Loucy (cell line): ENCODE measurements at regions not wholly inside any gene's neighbourhood (a gene's known extent, or its start where the extent isn't known, plus 50 kb on each side); places are given as distances from the start of the nearest gene placed in this dataset.

Experiments used
- H2AFZ ChIP-seq: fragments of 200-600 bp; sonication (generic); 2 replicates; pipeline ENCODE4 v1.6.0; 2016; ENCODE audit warnings: antibody characterized with exemption, mild to moderate bottlenecking, low read length, moderate library complexity
- H3F3A ChIP-seq: fragments of 200-600 bp; 2 replicates; pipeline ENCODE4 v1.6.0; 2016; ENCODE audit warnings: antibody characterized with exemption, low read depth, mild to moderate bottlenecking
- H3K27me3 ChIP-seq: fragments of 200-600 bp; sonication (generic); 2 replicates; pipeline ENCODE4 v1.6.1; 2014; ENCODE audit warnings: low read length, mild to moderate bottlenecking; ENCODE audit not compliant: insufficient read depth, poor library complexity, severe bottlenecking
- H3K36me3 ChIP-seq: fragments of 200-600 bp; sonication (generic); 2 replicates; pipeline ENCODE4 v1.6.1; 2016; ENCODE audit warnings: low read length; ENCODE audit not compliant: insufficient read depth
- H3K4me1 ChIP-seq: fragments of 200-600 bp; sonication (generic); 2 replicates; pipeline ENCODE4 v1.5.1; 2014; ENCODE audit warnings: low read length, mild to moderate bottlenecking; ENCODE audit not compliant: insufficient read depth, poor library complexity, severe bottlenecking
- H3K4me2 ChIP-seq: fragments of 200-600 bp; sonication (generic); 2 replicates; pipeline ENCODE4 v1.6.0; 2014; ENCODE audit warnings: antibody characterized with exemption, low read length, low read depth, mild to moderate bottlenecking; ENCODE audit not compliant: poor library complexity, severe bottlenecking
- H3K4me3 ChIP-seq: fragments of 200-600 bp; sonication (generic); 2 replicates; pipeline ENCODE4 v1.5.1; 2014; ENCODE audit warnings: low read length, mild to moderate bottlenecking, mixed read lengths; ENCODE audit not compliant: poor library complexity, severe bottlenecking
- H3K79me2 ChIP-seq: fragments of 200-600 bp; sonication (generic); 2 replicates; pipeline ENCODE4 v1.6.1; 2014; ENCODE audit warnings: low read length; ENCODE audit not compliant: insufficient read depth
- H3K9ac ChIP-seq: fragments of 200-600 bp; sonication (generic); 2 replicates; pipeline ENCODE4 v1.6.0; 2014; ENCODE audit warnings: mild to moderate bottlenecking, low read depth, low read length, moderate library complexity; ENCODE audit not compliant: poor library complexity, severe bottlenecking
- H3K9me2 ChIP-seq: fragments of 200-600 bp; sonication (generic); replicated peaks from 2 replicates; pipeline ENCODE4 v1.6.1; 2016; ENCODE audit warnings: low read depth, low read length, mixed read lengths
- H3K9me3 ChIP-seq: fragments of 200-600 bp; sonication (generic); 2 replicates; pipeline ENCODE4 v1.6.1; 2014; ENCODE audit warnings: mild to moderate bottlenecking, antibody characterized with exemption, low read length, low read depth; ENCODE audit not compliant: insufficient read depth
- H4K20me1 ChIP-seq: fragments of 200-600 bp; sonication (generic); 2 replicates; pipeline ENCODE4 v1.6.0; 2014; ENCODE audit warnings: antibody characterized with exemption, low read length, mild to moderate bottlenecking; ENCODE audit not compliant: insufficient read depth, poor library complexity, severe bottlenecking
- EZH2phosphoT487 ChIP-seq: fragments of 200-600 bp; IDR thresholded peaks from 2 replicates; pipeline ENCODE4 v1.6.1; 2018; ENCODE audit warnings: antibody characterized with exemption, mild to moderate bottlenecking, moderate library complexity, borderline replicate concordance
- TF ChIP-seq, protein P1 (sequence below): fragments of 200-600 bp; sonication (generic); conservative IDR thresholded peaks from 2 replicates; pipeline ENCODE4 v1.5.1; 2014; ENCODE audit warnings: mild to moderate bottlenecking, antibody characterized with exemption, low read length

DNA sequence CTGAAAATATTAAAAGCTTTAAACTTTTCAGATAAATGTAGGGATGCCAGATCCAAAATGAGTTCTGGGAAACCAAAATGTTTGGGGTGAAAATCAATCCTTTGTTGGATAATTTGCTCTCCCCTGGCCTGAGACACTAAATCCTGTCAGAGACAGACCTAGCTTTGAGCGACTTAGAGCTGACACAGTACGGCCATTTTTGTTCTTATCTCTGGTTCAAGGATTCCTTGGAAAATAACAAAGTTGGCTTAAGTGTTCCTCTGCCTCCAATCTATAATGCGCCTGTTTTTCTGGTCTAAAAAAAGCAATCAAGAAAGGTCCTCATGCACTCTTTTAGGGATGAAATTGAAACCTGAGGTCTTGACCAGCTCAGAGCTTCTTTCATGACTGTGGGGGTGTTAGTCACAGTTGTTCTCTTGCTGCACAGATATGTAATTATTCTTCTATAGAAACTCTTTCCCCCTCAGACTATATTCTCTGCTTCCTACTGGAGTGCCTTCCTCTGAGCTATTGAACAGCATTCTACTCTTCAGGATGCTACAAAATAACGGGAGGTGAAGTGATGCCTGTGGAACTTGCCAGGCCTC, 52.3 kb upstream of the EGLN3 start:
- Histone ChIP-seq H3K79me2 (no peaks in the 10 kb centered on the region), H3F3A (no peaks in the 10 kb centered on the region), H4K20me1 (no peaks in the 10 kb centered on the region), H2AFZ (no peak overlapping the region), H3K4me1 (no peaks in the 10 kb centered on the region), H3K4me2 (no peak overlapping the region), H3K27me3 (no peaks in the 10 kb centered on the region), H3K9ac (no peak overlapping the region), H3K4me3 (no peak overlapping the region), H3K36me3 (no peaks in the 10 kb centered on the region), H3K9me3 (no peaks in the 10 kb centered on the region), H3K9me2 (no peaks in the 10 kb centered on the region)
- TF ChIP-seq EZH2phosphoT487, result no peak
- TF ChIP-seq, protein P1, sequence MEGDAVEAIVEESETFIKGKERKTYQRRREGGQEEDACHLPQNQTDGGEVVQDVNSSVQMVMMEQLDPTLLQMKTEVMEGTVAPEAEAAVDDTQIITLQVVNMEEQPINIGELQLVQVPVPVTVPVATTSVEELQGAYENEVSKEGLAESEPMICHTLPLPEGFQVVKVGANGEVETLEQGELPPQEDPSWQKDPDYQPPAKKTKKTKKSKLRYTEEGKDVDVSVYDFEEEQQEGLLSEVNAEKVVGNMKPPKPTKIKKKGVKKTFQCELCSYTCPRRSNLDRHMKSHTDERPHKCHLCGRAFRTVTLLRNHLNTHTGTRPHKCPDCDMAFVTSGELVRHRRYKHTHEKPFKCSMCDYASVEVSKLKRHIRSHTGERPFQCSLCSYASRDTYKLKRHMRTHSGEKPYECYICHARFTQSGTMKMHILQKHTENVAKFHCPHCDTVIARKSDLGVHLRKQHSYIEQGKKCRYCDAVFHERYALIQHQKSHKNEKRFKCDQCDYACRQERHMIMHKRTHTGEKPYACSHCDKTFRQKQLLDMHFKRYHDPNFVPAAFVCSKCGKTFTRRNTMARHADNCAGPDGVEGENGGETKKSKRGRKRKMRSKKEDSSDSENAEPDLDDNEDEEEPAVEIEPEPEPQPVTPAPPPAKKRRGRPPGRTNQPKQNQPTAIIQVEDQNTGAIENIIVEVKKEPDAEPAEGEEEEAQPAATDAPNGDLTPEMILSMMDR, result no peak
